ENCODE measurements at regions not wholly inside any gene's neighbourhood (a gene's known extent, or its start where the extent isn't known, plus 50 kb on each side); places are given as distances from the start of the nearest gene placed in this dataset.

- peak overlapping the region; percentile 61 for H3K4me3 ChIP-seq
- no peak overlapping the region for H3K27ac ChIP-seq
- TF ChIP-seq CTCF (IDR thresholded peaks at IDR 0.05): no peak
- DNase-seq (ENCODE audit: low spot score): no peak
Observed at GRCh38 chr12:5185435-5186069, 141.9 kb downstream of the KCNA5 start.

- no peak overlapping the region for H3K27ac ChIP-seq
- DNase-seq (ENCODE audit: low spot score): no peak
- TF ChIP-seq CTCF (IDR thresholded peaks at IDR 0.05): no peak
- no peak overlapping the region for H3K4me3 ChIP-seq
Observed at GRCh38 chr12:5186715-5187114, 143.0 kb downstream of the KCNA5 start.

GRCh38 chr12:5187136-5187535 is 143.5 kb downstream of the KCNA5 start:
- Histone ChIP-seq H3K27ac (no peak overlapping the region), H3K4me3 (no peak overlapping the region)
- no peak for TF ChIP-seq CTCF (IDR thresholded peaks at IDR 0.05)
- no peak for DNase-seq (ENCODE audit: low spot score)

GRCh38 chr12:5188472-5188871 is 144.8 kb downstream of the KCNA5 start:
- no peak for TF ChIP-seq CTCF (IDR thresholded peaks at IDR 0.05)
- DNase-seq (ENCODE audit: low spot score): no peak
- H3K4me3 ChIP-seq: no peak overlapping the region
- H3K27ac ChIP-seq: no peak overlapping the region

- DNase-seq (ENCODE audit: low spot score): no peak
- TF ChIP-seq CTCF (IDR thresholded peaks at IDR 0.05): no peak
- Histone ChIP-seq H3K27ac (no peak overlapping the region), H3K4me3 (no peak overlapping the region)
Observed at GRCh38 chr12:5189173-5189572, 145.5 kb downstream of the KCNA5 start.

GRCh38 chr12:5191803-5192538 is 148.3 kb downstream of the KCNA5 start:
- H3K27ac ChIP-seq: no peak overlapping the region
- no peak overlapping the region for H3K4me3 ChIP-seq
- TF ChIP-seq CTCF (IDR thresholded peaks at IDR 0.05): no peak
- DNase-seq (ENCODE audit: low spot score): no peak

GRCh38 chr12:5192726-5193125 is 149.0 kb downstream of the KCNA5 start:
- no peak for DNase-seq (ENCODE audit: low spot score)
- Histone ChIP-seq H3K4me3 (no peak overlapping the region), H3K27ac (no peak overlapping the region)
- no peak for TF ChIP-seq CTCF (IDR thresholded peaks at IDR 0.05)
